ENCODE measurements at regions not wholly inside any gene's neighbourhood (a gene's known extent, or its start where the extent isn't known, plus 50 kb on each side); places are given as distances from the start of the nearest gene placed in this dataset.

- no peak for DNase-seq
Measured at GRCh38 chr12:113684053-113684907, 212.6 kb upstream of the LHX5 start.

DNA sequence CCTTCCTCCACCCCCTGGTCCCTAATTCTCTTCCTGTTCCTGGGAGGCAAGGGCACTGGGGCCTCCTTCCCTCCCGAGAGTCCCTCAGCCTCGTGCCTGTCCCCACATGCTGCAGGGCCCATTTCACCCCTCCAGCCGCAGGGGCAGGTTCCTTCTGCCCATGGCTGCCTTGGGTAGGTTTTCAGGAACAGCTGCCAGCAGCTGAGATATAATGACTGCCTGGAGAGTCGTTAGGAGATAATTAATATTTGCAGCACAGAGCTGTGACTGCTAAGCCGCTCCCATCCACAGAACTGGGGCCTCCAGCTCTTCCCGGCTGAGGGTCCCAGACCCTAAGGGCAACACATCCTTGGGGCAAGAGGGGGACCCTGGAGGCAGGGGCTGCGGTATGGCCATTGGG lies 211.9 kb upstream of the LHX5 start:
- DNase-seq = no peak

DNA sequence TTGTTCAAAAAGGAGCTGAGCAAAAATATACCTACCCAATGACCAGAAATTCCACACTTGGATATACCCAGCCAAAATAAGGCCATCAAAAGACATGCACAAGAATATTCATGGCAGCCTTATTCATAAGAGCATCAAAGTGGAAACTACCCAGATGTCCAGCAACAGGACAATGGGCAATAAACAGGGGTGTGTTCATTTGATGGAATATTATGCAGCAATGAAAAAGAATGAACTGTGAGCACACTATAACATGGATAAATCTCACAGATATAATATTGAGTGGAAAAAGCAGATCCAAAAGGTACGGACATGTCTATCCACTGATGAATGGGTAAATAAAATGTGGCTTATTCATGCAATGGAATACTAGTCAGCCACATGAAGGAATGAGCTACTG lies 209.2 kb upstream of the LHX5 start:
- DNase-seq = no peak

DNA sequence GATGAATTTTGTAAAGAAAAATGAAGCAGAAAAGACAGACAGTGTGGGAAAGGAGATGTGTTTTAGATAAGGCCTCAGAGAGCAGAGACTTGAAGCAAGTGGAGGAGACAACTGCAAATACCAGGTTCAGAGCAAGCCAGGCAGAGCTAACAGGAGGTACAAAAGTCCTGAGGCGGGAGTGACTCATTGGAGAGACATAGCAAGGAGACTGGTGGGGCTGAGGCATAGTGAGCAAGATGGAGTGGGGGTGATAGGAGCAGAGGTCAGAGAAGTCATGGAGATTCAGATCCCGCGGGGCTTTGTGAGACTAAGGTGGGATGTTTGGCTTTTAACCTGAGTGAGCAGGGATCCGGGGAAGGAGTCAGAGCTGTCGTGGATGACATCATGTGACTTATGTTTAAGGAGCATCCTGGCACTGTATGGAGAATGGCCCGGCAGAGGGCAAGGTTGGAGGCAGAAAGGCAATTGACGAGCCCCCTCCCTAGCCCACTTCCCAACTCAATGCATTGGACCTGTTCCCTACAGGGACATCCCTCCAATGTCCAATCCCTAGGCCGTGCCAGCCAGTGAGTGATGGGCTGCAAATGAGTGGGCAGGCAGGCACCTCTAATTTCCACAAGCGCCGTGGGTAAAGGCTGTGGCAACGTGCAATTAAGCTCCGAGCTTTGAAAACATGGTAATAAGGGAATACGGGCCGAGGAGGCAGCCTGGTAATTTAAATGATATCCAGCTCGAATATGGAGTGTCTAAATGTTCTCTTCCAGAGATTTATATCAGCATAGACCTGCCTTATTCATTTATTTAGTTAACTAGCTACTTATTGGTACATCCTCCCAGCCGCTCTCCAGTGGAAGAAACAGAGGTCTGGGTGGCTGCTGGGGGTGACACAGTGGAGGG lies 206.8 kb upstream of the LHX5 start:
- no peak for DNase-seq

- no peak for DNase-seq
Measured at GRCh38 chr12:113676547-113676946, 204.9 kb upstream of the LHX5 start.

GRCh38 chr12:113676117-113676516 lies 204.4 kb upstream of the LHX5 start:
- DNase-seq = no peak

DNA sequence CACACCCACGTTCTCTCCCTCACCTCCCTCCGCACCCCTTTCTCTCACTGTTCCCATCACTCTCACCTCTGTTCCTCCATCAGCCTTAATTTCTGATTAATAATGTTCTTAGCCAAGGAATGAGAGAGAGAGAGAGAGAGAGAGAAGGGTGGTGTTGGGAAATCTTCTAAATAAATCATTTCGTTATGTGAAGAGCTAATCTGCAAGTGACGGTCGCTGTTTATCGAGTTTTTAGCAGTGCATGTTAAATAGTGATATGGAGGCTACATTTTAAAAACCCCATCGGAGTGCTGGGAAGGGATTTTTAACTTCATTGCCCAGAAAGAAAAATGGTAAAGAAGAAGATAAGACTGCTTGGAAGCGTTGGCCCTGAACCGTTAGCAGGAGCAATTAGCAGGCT lies 203.3 kb upstream of the LHX5 start:
- no peak for DNase-seq

- no peak for DNase-seq
Measured at GRCh38 chr12:113674302-113674701, 202.6 kb upstream of the LHX5 start.

DNA sequence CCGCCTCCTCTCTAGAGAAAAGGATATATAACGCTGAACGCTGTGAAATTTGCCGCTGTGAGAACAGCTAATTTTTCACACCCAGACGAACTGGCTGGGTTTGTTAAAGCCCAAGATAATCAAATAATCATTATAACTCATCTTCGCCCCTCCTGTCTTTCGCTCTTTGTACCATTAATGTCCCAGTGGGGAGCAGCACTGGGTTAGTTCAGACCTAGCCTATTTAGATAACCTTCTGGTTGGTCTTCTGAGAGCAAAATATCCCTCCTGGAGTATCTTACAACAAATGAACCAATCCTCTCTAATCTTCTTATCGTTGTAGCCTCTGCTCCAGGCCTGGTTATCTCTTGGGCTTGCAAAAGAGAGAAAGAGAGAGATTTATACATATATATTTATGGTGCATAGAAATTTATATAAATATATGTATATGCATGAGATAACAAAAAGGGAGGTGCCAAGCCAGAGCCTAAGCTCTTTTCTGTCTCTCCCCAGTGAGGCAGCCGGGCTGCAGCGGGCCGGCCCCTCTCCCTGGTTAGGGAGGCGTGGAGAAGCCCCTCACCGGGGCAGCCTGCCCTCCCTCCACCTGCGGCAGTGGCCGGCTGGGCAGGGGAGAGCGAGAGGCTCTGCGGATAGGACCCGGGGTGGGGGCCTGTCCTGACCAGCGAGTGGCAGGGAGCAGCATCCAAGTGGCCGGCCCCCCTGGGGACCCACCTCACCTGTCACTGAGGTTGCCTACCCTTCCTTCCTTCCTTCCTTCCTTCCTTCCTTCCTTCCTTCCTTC lies 202.0 kb upstream of the LHX5 start:
- DNase-seq = no peak

DNA sequence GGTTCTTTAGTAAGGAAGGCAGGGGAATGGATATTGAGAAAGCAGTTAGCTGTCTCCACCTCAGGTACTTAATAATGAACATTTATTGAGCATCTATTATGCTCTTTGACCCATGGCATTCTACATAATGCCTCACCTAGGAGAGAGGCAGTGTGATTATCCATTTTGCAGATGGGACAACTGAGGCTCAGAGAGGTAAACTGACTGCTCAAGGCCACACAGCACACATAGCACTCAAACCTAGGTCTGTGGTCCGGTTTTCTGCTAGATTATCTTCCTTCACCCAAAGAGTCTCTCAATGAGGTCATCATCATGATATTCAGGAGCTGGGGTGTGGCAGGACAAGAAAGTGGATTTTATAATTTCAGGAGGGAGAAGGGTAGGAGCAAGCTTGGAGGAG lies 199.1 kb upstream of the LHX5 start:
- DNase-seq = no peak

DNA sequence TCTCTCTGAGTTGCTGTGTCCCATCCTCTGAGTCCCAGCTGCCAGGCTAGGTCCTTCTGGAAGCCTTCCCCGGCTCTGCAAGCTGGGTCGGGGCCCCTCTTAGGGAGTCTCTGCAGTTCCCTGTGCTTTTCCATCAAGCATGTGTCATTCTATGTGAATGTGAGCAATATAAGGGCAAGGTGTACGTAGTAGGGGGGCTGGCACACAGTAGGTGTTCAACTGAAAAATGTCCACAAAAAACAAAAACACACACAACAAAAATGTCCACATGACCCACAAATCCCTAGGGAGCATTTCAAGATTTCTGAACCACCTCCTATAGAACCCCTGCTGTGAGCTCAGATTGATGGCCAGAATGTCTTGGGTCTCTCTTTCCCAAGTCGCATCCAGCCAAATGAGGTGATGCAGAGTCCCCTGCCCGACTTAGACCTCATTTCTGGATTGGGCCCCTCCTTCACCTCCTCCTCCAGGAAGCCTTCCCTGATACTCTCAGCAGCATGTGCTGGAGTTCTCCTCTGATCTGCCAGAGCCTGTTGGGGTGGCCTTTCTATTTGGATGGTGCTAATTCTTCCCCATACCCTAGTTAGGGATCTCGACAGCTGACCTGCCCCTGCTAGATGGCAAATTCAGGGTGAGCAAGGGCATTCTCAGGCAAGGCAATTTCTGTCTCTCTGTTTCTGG lies 196.1 kb upstream of the LHX5 start:
- no peak for DNase-seq

- no peak for DNase-seq
Measured at GRCh38 chr12:113667095-113667494, 195.4 kb upstream of the LHX5 start.

DNA sequence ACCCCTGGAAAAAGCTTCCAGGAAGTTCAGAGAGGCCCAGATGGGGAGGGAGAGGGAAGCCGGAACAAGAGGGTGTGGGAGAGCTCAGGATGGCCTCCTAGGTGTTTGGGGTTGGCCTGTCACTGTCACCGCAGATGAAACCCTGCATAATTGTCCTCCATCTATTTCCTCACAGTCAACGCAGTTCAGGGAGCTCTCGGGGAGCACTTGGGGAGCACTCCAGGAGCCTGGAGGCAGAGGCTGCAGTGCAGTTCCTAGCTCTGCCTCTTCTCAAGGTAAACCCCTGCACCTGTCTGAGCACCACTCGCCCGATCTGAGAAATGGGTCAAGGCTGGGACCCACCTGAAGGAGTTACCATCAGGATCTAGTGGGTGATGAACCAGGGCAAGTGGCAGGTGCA lies 194.6 kb upstream of the LHX5 start:
- no peak for DNase-seq

DNA sequence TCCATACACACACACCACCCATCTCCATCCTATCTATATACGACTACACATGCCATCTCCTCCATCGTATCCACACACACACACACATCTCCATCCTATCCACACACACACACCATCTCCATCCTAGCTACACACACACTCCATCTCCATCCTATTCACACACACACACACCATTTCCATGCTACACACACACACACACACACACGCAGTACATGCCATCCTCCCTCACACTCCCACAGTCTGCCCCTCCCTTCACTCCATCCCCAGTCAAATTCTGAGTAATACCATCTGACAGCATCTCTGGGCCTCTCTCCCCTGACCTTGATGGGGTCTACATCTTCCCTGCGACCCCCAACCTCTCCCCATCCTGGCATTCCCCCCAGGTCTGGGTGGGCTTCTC lies 193.8 kb upstream of the LHX5 start:
- no peak for DNase-seq

DNA sequence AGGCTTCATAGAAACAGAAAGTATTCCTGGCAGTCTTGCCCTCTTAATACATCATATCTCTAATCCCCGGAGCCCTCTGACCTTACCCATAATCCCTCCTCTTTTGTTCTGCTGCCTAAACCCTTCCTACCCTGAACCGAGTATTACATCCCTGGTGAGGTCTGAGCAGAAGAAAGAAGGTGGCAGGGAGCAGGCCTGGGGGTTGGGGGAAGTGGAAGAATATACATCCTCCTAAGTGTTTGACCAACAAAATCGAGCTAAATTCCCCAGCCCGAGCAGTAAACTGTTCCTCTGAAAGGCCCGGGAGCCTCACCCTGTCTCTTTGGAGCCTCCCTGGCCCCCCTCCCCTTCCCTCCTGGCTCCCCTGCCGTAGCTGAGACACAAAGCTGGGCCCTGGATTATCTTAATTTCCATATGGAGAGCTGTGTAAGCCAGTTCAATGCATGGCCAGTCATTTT lies 192.6 kb upstream of the LHX5 start:
- no peak for DNase-seq

GRCh38 chr12:113663396-113663795 lies 191.7 kb upstream of the LHX5 start:
- DNase-seq = no peak

DNA sequence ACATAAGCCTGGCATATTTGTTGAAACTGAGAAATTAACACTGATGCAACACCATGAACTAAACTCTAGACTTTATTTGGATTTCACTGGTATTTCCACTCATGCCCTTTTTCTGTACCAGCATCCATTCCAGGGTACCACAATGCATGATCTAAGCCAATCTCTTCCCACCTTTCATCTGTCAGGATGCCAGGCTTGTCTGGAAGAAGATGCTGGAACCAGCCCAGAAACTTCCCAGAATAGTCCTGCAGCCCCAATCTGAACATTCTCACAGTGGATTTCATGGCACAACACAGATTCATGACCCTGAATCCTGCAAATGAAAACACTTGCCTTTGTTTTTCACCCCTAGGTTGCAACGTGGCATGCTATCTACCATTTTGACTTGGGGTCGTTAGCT lies 189.3 kb upstream of the LHX5 start:
- no peak for DNase-seq

- DNase-seq = no peak
Measured at GRCh38 chr12:113659416-113659815, 187.7 kb upstream of the LHX5 start.

DNA sequence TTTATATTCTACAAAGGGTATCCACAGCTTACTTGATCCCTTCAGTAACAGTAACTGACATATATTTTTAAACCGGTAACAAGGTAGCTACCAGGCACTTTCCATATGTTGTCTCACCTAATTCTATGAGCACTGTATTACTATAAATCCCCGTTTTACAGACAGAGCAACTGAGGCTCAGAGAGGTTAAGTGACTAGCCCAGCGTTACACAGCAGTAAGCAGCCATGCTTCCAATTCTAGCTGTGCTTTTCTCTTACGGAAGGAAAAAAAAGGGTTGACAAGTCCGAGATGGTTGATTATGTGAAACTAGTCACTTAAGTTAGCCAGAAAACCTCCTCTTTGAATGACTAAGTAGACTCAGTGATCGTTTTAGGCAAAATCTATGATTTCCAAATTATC lies 187.3 kb upstream of the LHX5 start:
- DNase-seq = no peak

DNA sequence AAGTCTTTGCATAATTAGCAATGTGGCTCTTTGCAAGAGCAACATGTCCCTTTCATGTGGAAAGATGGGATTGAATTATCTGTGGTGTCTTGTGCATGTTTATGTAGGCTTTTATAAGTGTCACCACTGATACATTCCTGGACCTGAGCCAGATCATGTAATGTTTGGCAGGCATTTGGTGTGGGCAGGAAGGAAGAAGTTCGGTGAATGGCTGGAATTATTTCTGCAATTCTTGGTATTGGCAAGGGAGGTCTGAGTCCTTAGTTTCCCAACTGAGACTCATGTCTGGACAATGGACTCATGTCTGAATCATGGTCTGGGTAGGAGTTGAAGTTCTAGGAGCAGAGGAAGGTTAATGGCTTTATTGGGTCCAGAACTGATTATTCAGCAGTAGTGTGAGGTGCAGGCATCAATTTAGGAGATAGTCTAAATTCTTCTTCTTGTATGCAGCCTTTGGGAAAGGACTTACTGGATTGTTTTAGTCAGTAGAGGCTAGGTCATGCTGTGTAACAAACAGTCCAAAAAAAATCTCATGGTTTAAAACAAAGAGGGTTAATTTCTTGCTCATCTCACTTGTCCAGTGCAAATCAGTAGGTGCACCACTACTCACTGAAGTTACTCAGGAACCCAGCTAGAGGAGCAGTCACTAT lies 186.5 kb upstream of the LHX5 start:
- no peak for DNase-seq

DNA sequence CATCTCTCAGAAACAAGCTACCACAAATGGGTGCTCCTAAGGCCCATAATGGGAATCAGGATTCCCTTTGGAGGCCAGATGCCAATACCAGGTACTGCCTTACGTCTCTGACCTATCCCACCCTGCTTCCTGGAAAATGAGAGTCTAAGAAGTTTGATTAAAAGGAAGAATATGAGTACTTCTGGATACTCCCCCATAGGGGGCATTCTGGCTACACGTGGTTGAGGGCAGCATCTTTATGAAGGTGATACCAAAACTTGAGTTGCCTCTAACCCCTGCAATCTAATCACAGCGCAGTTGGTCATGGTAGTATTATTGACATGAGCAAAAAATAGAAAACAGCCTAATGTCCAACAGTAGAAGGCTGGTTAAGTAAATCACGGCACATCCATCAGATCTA lies 184.2 kb upstream of the LHX5 start:
- DNase-seq = no peak

GRCh38 chr12:113655479-113655878 lies 183.8 kb upstream of the LHX5 start:
- DNase-seq = no peak
